ENCODE measurements at regions not wholly inside any gene's neighbourhood (a gene's known extent, or its start where the extent isn't known, plus 50 kb on each side); places are given as distances from the start of the nearest gene placed in this dataset.
"Not testable (repeated sequence)": the region's sequence is repeated elsewhere in the genome, so short reads cannot be mapped to it uniquely, and the experiment has no call there.

DNA sequence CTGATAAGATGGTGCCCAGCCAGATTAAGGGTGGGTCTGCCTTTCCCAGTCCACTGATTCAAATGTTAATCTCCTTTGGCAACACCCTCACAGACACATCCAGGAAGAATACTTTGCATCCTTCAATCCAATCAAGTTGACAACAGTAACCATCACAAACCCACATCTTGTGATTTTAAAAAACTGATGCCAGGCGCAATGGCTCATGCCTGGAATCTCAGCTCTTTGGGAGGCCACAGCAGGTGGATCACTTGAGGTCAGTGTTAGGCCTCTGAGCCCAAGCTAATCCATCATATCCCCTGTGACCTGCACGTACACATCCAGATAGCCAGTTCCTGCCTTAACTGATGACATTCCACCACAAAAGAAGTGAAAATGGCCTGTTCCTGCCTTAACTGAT, 74.9 kb upstream of the ZNF462 start:
- not testable (repeated sequence) for TF ChIP-seq CTCF, POLR2A (IDR thresholded peaks at IDR 0.05)
